Endothelial cell of hepatic sinusoid (primary cell): ENCODE measurements at regions not wholly inside any gene's neighbourhood (a gene's known extent, or its start where the extent isn't known, plus 50 kb on each side); places are given as distances from the start of the nearest gene placed in this dataset.

Experiments
- in situ Hi-C: cut with HindIII; loops from 2 replicates; pipeline ENCODE4 v1.10.0; 2017; ENCODE audit warnings: low sequenced_read_pairs

- in situ Hi-C loops: no loop called here
Measured at GRCh38 chr4:168028970-168029597, 63.3 kb upstream of the ANXA10 start.

GRCh38 chr4:168037676-168038075 lies 54.7 kb upstream of the ANXA10 start:
- in situ Hi-C loops: no loop called here

GRCh38 chr4:168039593-168039992 lies 52.7 kb upstream of the ANXA10 start:
- in situ Hi-C loops: no loop called here
